Suprapubic skin (tissue), 4 donors: ENCODE measurements at regions not wholly inside any gene's neighbourhood (a gene's known extent, or its start where the extent isn't known, plus 50 kb on each side); places are given as distances from the start of the nearest gene placed in this dataset.
"Not testable (repeated sequence)": the region's sequence is repeated elsewhere in the genome, so short reads cannot be mapped to it uniquely, and the experiment has no call there.

ENCODE experiments used
- POLR2A ChIP-seq, 2 donors: fragments of 450-650 bp; IDR thresholded peaks; one replicate each; pipeline ENCODE4 v1.6.1; 2017; ENCODE audit warnings: antibody characterized with exemption in 2 of 2, mild to moderate bottlenecking in 2 of 2, moderate library complexity in 2 of 2
- POLR2AphosphoS5 ChIP-seq, 3 donors: sonication (generic); formaldehyde crosslinking; IDR thresholded peaks; one replicate each; pipeline ENCODE4 v1.6.1; 2017; ENCODE audit warnings: antibody characterized with exemption in 3 of 3
- TF ChIP-seq, protein P1 (sequence below), 2 donors: fragments of 200-600 bp in 1 of 2; fragments of 450-650 bp in 1 of 2; sonication (generic) in 1 of 2; IDR thresholded peaks; one replicate each; pipeline ENCODE4 v1.5.1; 2016 to 2019; ENCODE audit warnings: antibody characterized with exemption in 2 of 2, mild to moderate bottlenecking in 1 of 2, moderate library complexity in 1 of 2

- TF ChIP-seq POLR2A, POLR2AphosphoS5 (IDR thresholded peaks at IDR 0.05): not testable (repeated sequence)
- TF ChIP-seq, protein P1, sequence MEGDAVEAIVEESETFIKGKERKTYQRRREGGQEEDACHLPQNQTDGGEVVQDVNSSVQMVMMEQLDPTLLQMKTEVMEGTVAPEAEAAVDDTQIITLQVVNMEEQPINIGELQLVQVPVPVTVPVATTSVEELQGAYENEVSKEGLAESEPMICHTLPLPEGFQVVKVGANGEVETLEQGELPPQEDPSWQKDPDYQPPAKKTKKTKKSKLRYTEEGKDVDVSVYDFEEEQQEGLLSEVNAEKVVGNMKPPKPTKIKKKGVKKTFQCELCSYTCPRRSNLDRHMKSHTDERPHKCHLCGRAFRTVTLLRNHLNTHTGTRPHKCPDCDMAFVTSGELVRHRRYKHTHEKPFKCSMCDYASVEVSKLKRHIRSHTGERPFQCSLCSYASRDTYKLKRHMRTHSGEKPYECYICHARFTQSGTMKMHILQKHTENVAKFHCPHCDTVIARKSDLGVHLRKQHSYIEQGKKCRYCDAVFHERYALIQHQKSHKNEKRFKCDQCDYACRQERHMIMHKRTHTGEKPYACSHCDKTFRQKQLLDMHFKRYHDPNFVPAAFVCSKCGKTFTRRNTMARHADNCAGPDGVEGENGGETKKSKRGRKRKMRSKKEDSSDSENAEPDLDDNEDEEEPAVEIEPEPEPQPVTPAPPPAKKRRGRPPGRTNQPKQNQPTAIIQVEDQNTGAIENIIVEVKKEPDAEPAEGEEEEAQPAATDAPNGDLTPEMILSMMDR (IDR thresholded peaks at IDR 0.05), result not testable (repeated sequence)
Observed at GRCh38 chr22:23446194-23446593, 133.9 kb downstream of the IGLL1 start.
